ENCODE measurements at regions not wholly inside any gene's neighbourhood (a gene's known extent, or its start where the extent isn't known, plus 50 kb on each side); places are given as distances from the start of the nearest gene placed in this dataset.
"Not testable (repeated sequence)": the region's sequence is repeated elsewhere in the genome, so short reads cannot be mapped to it uniquely, and the experiment has no call there.

GRCh38 chr10:84685047-84685660 lies 356.8 kb downstream of the CCSER2 start:
- intact Hi-C loops (cut with DNase I) = no loop called here
- ATAC-seq = no peak

GRCh38 chr10:84693006-84693405 lies 364.6 kb downstream of the CCSER2 start:
- no peak for ATAC-seq
- no peak for DNase-seq (ENCODE audit: missing footprints)
- intact Hi-C loops (cut with DNase I) = no loop called here

More at GRCh38 chr10:84685047-84685660, 356.8 kb downstream of the CCSER2 start:
- no peak for DNase-seq (ENCODE audit: missing footprints)

- intact Hi-C loops (cut with DNase I) = no loop called here
- DNase-seq (ENCODE audit: missing footprints) = no peak
- no peak for ATAC-seq
Measured at GRCh38 chr10:84695902-84696301, 367.5 kb downstream of the CCSER2 start.

- DNase-seq (ENCODE audit: missing footprints) (no peak), ATAC-seq (no peak)
- intact Hi-C loops (cut with DNase I) = no loop called here
Measured at GRCh38 chr10:84696610-84697009, 368.2 kb downstream of the CCSER2 start.

- intact Hi-C loops (cut with DNase I) = no loop called here
- ATAC-seq = no peak
- no peak for DNase-seq (ENCODE audit: missing footprints)
Measured at GRCh38 chr10:84698989-84699388, 370.6 kb downstream of the CCSER2 start.

- intact Hi-C loops (cut with DNase I) = no loop called here
- DNase-seq (ENCODE audit: missing footprints) (no peak), ATAC-seq (no peak)
Measured at GRCh38 chr10:84700668-84701369, 372.4 kb downstream of the CCSER2 start.

GRCh38 chr10:84701370-84701720 lies 373.0 kb downstream of the CCSER2 start:
- DNase-seq (ENCODE audit: missing footprints) (no peak), ATAC-seq (no peak)
- intact Hi-C loops (cut with DNase I) = no loop called here

GRCh38 chr10:84704101-84704500 lies 375.7 kb downstream of the CCSER2 start:
- intact Hi-C loops (cut with DNase I) = no loop called here
- ATAC-seq (no peak), DNase-seq (ENCODE audit: missing footprints) (no peak)

- intact Hi-C loops (cut with DNase I) = no loop called here
- DNase-seq (ENCODE audit: missing footprints) (no peak), ATAC-seq (no peak)
Measured at GRCh38 chr10:84706431-84706830, 378.0 kb downstream of the CCSER2 start.

GRCh38 chr10:84706875-84707274 lies 378.5 kb downstream of the CCSER2 start:
- no peak for DNase-seq (ENCODE audit: missing footprints)
- no peak for ATAC-seq
- intact Hi-C loops (cut with DNase I) = no loop called here

GRCh38 chr10:84715911-84716310 lies 387.5 kb downstream of the CCSER2 start:
- intact Hi-C loops (cut with DNase I) = no loop called here
- ATAC-seq (no peak), DNase-seq (ENCODE audit: missing footprints) (no peak)

GRCh38 chr10:84718877-84719616 lies 390.7 kb downstream of the CCSER2 start:
- no peak for ATAC-seq

GRCh38 chr10:84719687-84720086 lies 391.3 kb downstream of the CCSER2 start:
- no peak for ATAC-seq
- no peak for DNase-seq (ENCODE audit: missing footprints)
- intact Hi-C loops (cut with DNase I) = no loop called here

More at GRCh38 chr10:84718877-84719616, 390.7 kb downstream of the CCSER2 start:
- intact Hi-C loops (cut with DNase I) = no loop called here
- no peak for DNase-seq (ENCODE audit: missing footprints)

GRCh38 chr10:84727398-84727797 lies 399.0 kb downstream of the CCSER2 start:
- intact Hi-C loops (cut with DNase I) = no loop called here
- no peak for DNase-seq (ENCODE audit: missing footprints)
- no peak for ATAC-seq

- peak; percentile 60 for DNase-seq (ENCODE audit: missing footprints)
Measured at GRCh38 chr10:84739126-84739525, 410.7 kb downstream of the CCSER2 start.

GRCh38 chr10:84739641-84740040 lies 411.3 kb downstream of the CCSER2 start:
- ATAC-seq (no peak), DNase-seq (ENCODE audit: missing footprints) (no peak)
- intact Hi-C loops (cut with DNase I) = loop anchor here (10.0 kb wide), 1 partner anchor 475 kb away; no protein-coding TSS in a partner anchor

More at GRCh38 chr10:84739126-84739525, 410.7 kb downstream of the CCSER2 start:
- ATAC-seq; intact Hi-C loops (cut with DNase I): not testable (repeated sequence)

GRCh38 chr10:84743483-84743882 lies 415.1 kb downstream of the CCSER2 start:
- intact Hi-C loops (cut with DNase I) = loop anchor here (2.0 to 10.0 kb wide), 2 partner anchors 131 to 479 kb away; no protein-coding TSS in a partner anchor
- no peak for DNase-seq (ENCODE audit: missing footprints)
- no peak for ATAC-seq

- intact Hi-C loops (cut with DNase I) = no loop called here
- DNase-seq (ENCODE audit: missing footprints) (no peak), ATAC-seq (no peak)
Measured at GRCh38 chr10:84755311-84755710, 426.9 kb downstream of the CCSER2 start.

GRCh38 chr10:84756653-84757052 lies 428.3 kb downstream of the CCSER2 start:
- DNase-seq (ENCODE audit: missing footprints); ATAC-seq; intact Hi-C loops (cut with DNase I): not testable (repeated sequence)
